NCI-H146 treated with DMSO at 0.1 percent for 48 hours (cell line): ENCODE measurements at regions not wholly inside any gene's neighbourhood (a gene's known extent, or its start where the extent isn't known, plus 50 kb on each side); places are given as distances from the start of the nearest gene placed in this dataset.

Experiments used
- DNase-seq: peaks from one replicate; lab custom pipeline; 2025; ENCODE audit not compliant: unreplicated experiment; lab: John Stamatoyannopoulos, UW

GRCh38 chr3:153596401-153596800 lies 434.4 kb downstream of the RAP2B start:
- DNase-seq, result no peak

GRCh38 chr3:153599685-153600084 lies 437.7 kb downstream of the RAP2B start:
- no peak for DNase-seq

GRCh38 chr3:153600896-153601295 lies 438.9 kb downstream of the RAP2B start:
- no peak for DNase-seq

GRCh38 chr3:153601374-153601853 lies 439.4 kb downstream of the RAP2B start:
- DNase-seq, result no peak

GRCh38 chr3:153602801-153603200 lies 440.8 kb downstream of the RAP2B start:
- DNase-seq, result no peak

- DNase-seq, result no peak
These were observed 452.1 kb downstream of the RAP2B start for GRCh38 chr3:153614140-153614539.

- no peak for DNase-seq
These were observed 452.5 kb downstream of the RAP2B start for GRCh38 chr3:153614563-153614962.

- no peak for DNase-seq
These were observed 453.8 kb downstream of the RAP2B start for GRCh38 chr3:153615863-153616262.

GRCh38 chr3:153617463-153617862 lies 455.4 kb downstream of the RAP2B start:
- DNase-seq, result no peak

- DNase-seq, result no peak
These were observed 456.1 kb downstream of the RAP2B start for GRCh38 chr3:153618176-153618575.

GRCh38 chr3:153619268-153619667 lies 457.2 kb downstream of the RAP2B start:
- DNase-seq, result no peak

- no peak for DNase-seq
These were observed 459.9 kb downstream of the RAP2B start for GRCh38 chr3:153621953-153622352.

GRCh38 chr3:153623834-153624233 lies 461.8 kb downstream of the RAP2B start:
- no peak for DNase-seq

GRCh38 chr3:153624310-153625030 lies 462.4 kb downstream of the RAP2B start:
- no peak for DNase-seq

- no peak for DNase-seq
These were observed 463.5 kb downstream of the RAP2B start for GRCh38 chr3:153625506-153625905.

- DNase-seq, result no peak
These were observed 464.1 kb downstream of the RAP2B start for GRCh38 chr3:153626158-153626557.

GRCh38 chr3:153628591-153628990 lies 466.6 kb downstream of the RAP2B start:
- DNase-seq, result no peak

- DNase-seq, result no peak
These were observed 467.1 kb downstream of the RAP2B start for GRCh38 chr3:153629148-153629547.

GRCh38 chr3:153631102-153631501 lies 469.1 kb downstream of the RAP2B start:
- no peak for DNase-seq

GRCh38 chr3:153631664-153632063 lies 469.6 kb downstream of the RAP2B start:
- no peak for DNase-seq

GRCh38 chr3:153633407-153633806 lies 471.4 kb downstream of the RAP2B start:
- no peak for DNase-seq

GRCh38 chr3:153634683-153635082 lies 472.7 kb downstream of the RAP2B start:
- DNase-seq, result no peak

GRCh38 chr3:153639631-153640030 lies 477.6 kb downstream of the RAP2B start:
- DNase-seq, result no peak
